Keratinocyte (primary cell): ENCODE measurements at regions not wholly inside any gene's neighbourhood (a gene's known extent, or its start where the extent isn't known, plus 50 kb on each side); places are given as distances from the start of the nearest gene placed in this dataset.

Experiments used
- CTCF ChIP-seq, 3 experiments: IDR thresholded peaks in 1 of 3; conservative IDR thresholded peaks in 1 of 3; optimal IDR thresholded peaks in 1 of 3; 2 replicates in 2 of 3; 3 replicates in 1 of 3; pipeline versions ENCODE3 to v1.5.1; 2011; ENCODE audit warnings: low read length in 3 of 3, mild to moderate bottlenecking in 3 of 3, moderate library complexity in 2 of 3, control low read depth in 1 of 3, inconsistent platforms in 1 of 3; ENCODE audit not compliant: insufficient read depth in 2 of 3; ENCODE audit errors: extremely low read depth in 1 of 3
- EZH2 ChIP-seq: IDR thresholded peaks from one replicate; pipeline ENCODE4 v1.6.1; 2012; ENCODE audit warnings: inconsistent platforms, mild to moderate bottlenecking, low read length, moderate library complexity

- TF ChIP-seq EZH2 (no peak), CTCF (optimal IDR thresholded peaks at IDR 0.05 in 1 of 3, IDR thresholded peaks at IDR 0.05 in 1 of 3, conservative IDR thresholded peaks at IDR 0.05 in 1 of 3; ENCODE audit: extremely low read depth in 1 of 3, insufficient read depth in 2 of 3, low read length in 3 of 3) (no peak)
Measured at GRCh38 chr7:47000561-47000960, 581.4 kb downstream of the TNS3 start.
